Left ventricle myocardium superior (tissue), 1 donor: ENCODE measurements at regions not wholly inside any gene's neighbourhood (a gene's known extent, or its start where the extent isn't known, plus 50 kb on each side); places are given as distances from the start of the nearest gene placed in this dataset.

ENCODE experiments used
- ATAC-seq: fragments of 200-7000 bp; cut with Tn5 transposase; one replicate; pipeline ENCODE4 v1.9.1; 2020; ENCODE audit warnings: mild to moderate bottlenecking, moderate library complexity
- DNase-seq: peaks from one replicate; pipeline ENCODE4 v3.0.0-alpha.2; 2020
- intact Hi-C: fragments of 100-400 bp; cut with micrococcal nuclease; formaldehyde crosslinking; loops from one replicate; pipeline ENCODE4 v1.11.0; 2022
- donor health status: DM: no; HTN: yes; CAD: no; lungs with severe emphysema.

DNA sequence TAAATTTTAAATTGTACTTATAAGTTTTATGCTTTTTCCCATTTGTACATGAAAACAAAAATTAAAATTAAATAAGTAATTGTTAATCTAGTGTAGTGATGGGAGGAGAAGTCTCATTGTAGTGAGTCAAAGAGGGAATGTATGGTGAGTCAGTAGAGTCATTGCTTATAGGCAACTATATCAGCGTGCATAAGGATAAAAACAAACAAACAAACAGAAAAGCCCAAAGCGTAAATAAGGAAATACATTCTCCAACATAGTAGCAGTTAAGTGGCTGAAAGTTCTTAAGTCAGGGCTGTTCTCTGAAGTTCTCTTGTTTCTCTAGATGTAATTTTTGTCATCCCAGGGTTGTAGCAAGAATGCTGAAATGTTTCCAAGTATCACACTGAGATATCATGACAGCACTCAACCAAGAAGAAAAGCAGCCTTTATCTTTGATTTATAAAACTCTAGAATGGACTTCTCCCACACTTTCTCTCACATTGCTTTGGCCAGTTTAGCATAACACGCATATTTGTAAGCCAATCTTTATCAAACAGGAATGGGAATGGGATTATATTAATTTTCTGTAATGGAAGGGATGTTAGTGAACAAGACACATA is 184.1 kb upstream of the TP63 start:
- intact Hi-C loops = no loop called here
- DNase-seq = no peak
- ATAC-seq = no peak

DNA sequence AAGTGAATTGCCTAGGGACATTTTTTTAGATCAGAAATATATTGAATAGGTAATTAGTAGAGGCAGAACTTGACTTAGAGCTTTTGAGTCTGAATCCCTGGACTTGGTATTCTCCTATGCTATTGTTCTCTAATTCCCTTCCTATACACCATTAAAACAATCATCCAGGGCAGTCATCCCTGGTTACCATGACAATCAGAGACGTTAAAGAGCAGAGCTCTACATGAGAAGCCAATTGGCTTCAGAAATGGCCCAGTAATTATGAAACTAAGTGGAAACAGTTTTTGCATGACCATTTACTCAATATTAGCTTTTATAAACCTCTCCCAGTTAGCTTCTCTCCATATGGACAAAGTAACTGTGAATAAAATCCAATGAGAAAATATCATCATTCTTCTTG is 182.1 kb upstream of the TP63 start:
- no peak for DNase-seq
- intact Hi-C loops = no loop called here
- no peak for ATAC-seq

DNA sequence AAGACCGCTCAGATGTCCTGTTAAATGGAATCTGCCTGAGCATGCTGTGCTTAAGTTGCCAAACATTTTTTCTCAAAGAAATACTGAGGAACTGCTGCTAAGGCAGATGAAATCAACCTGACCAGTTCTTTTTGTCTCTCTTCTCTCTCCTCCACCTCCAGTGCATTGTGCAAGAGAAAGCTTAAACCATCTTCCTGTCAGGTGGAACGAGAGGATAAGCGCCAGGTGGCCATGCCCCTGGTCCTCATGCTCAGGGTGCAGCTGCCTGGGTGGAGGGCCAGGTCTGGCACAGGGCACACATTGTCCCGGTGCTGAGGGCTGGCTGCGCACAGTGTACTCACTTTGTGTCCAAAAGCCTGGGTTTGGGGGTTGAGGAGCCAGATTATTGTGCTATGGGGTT is 176.2 kb upstream of the TP63 start:
- no peak for DNase-seq
- intact Hi-C loops = no loop called here
- no peak for ATAC-seq

DNA sequence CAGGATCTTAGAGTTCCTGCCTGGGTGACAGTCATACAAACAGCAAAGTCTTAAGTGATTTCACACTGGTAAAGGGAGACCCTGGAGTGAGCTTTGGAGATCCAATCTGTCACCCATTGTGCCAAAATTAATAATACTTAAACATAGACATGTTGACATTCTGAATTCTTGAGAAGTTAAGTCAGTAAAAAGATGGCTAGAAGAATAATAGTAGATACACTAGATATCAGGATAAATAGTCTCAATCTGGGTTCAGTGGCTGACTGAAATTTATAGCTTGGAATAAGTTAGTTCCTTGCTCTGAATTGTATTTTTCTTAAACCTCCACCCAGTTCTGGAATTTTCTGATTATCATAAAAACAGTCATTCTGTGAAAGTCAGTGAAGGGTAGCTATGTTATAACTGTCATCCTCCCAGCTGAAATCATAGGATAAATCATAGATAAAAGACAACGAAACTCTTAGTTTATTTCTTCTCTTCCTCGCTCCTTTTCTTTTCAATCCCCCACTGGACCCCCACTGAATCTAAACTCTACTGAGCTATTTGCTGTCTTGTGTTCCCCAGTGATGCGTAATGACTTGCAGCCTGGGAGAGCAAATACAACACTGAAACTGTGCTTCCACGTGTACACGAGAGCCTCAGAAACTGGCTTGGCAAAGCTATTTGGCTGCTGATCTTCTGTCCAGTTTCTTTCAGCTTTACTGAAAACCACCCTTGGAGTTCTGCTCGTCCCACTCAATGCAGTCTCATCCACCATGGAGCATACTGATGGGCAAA is 175.4 kb upstream of the TP63 start:
- intact Hi-C loops = no loop called here
- peak; percentile 38 for ATAC-seq
- DNase-seq = no peak

DNA sequence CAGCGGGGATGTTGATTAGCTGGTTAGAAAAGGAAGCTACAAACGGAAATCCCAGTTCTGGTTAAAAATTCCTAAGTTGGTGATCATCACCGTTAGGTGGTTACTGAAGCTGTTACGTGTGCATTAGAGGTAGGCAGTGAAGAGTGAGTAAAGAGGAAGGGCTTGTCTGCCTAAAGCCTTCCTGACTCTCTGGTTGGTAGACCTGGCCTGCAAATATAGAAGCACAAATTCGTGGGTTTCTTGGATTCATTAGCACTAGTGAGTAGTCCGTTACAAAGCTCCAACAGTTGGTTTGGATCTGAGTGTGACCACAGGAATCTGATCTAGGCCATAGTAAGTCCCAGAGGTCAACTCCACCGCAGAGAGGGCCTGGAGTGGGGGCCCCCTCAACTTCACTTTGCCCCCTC is 174.0 kb upstream of the TP63 start:
- intact Hi-C loops = no loop called here
- peak; percentile 66 for ATAC-seq

DNA sequence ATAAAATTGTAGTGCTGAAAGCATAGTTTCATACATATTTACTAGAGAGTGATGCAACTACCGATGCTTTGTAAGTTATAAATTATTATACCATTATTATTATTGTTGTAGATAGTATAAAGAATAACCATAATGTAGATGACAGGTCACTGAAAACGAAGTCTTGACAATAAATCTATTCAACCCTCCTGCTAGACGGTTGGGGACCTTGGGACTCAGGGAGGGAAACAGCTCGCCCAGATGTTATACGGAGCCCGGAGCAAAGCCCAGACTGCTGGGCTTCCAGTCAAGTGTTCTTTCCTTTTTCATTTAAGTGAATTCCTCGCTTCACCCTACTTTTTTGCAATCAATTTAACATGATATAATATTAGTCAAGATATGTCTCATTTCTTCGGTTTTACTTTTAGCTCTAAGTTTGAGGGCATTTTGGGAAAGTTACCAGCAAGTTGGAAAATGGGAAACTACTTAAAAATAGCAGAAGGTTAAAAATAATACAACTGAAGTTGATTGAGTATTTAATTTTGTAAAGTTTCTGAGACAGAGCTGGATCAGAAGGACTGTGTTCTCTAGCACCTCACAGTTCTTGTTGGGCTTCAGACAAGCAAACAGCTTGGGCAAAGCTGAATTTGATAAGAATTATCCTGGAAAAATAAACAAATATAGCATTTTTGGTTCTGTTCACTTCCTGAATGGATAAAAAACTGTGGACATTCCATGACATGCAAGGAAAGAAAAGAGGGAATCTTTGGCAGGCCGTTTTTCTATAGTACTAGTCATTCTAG is 173.4 kb upstream of the TP63 start:
- intact Hi-C loops = no loop called here
- DNase-seq (no peak), ATAC-seq (peak; percentile 81)

More for the DNA sequence above, 174.0 kb upstream of the TP63 start:
- DNase-seq = no peak

DNA sequence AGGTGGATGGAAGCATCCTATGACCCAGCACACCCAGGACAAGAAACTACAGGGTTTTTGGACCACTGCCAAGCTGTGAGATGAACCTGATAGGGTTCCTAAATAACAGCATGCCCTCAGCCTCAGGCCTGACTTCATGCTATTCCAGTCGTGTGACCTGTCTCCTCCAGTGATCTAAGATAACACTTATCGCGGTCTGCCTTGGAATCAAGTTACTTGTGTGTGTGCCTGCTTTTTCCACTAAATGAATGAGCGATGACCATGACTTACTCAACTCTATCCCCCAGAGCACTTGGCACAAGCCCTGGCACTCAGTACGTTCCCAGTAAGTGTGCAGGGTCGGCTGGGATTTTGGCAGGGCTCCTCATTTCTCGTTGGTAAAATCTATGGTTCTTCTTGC is 172.7 kb upstream of the TP63 start:
- intact Hi-C loops = no loop called here
- ATAC-seq (peak; percentile 47), DNase-seq (no peak)

DNA sequence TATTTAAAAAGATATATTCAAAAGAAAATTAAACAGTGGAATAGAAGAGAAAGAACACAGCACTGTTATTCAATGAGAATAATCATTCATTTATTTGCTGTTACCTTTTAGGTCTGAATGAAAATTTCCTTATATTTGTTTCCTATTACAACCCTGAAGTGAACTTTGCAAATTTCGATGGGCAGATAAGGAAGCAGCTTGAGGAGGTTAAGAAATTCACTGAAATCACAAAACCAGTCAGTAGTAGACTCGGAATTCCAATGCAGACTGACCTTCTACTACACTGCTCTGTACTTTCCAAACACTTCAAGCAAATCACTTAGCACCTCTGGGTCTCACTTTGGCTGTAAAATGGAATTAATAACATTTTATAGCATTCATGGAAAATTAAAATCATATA is 172.0 kb upstream of the TP63 start:
- ATAC-seq (no peak), DNase-seq (no peak)
- intact Hi-C loops = no loop called here

DNA sequence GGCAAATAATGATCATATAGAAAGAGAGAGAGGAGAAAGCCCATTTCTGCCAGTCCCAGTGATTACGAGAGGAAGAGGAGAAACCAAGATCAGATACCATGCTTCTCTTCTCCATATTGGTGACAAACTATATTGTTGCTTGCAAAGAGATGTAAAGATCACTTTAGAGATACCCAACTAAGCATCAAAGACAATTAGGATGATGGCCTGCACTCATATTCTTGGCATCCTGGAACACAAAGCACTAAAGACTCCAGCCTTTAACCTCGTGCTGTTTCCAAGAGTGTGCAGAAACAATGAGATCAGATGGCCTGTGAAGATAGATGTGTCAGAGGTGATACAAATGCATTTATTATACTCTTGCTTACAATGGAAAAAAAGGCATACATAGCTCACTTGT is 170.7 kb upstream of the TP63 start:
- intact Hi-C loops = no loop called here
- ATAC-seq (no peak), DNase-seq (no peak)

DNA sequence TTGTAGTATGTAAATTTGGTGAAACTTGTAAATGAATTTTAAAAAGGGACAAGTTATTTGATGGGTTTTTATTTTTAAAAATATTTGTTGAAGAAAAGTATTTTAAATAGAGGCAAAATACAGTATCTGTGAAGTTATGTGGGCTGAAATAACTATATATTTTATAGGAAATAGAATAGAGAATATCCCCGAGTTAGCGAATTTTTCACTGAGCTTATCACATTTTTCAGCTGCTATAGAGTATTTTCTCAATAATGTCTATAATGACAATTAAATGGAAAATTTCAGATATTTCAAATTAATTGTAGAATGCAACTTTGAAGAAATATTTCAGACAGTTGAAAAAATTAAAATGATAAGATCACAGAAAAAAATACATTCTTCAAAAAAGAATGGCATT is 166.4 kb upstream of the TP63 start:
- ATAC-seq (no peak), DNase-seq (no peak)
- intact Hi-C loops = no loop called here

DNA sequence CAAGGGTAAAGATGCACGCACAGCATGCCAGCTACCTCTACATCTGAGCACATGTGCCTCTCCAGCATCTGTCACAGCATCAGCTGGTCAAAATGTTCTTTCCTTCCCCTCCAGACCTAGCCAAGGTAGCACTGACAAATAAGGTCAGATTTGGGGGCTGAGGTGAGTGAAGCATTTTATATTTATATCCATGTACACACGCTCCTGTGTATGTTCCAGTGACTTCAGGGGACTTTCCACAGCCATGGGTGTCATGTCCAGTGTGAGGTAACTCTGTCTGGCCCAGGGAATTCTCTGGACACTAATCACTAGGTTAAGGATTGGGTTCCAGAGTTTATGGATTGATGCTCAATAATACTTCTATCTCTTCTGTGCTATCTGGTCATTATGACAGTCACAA is 165.2 kb upstream of the TP63 start:
- ATAC-seq = no peak
- intact Hi-C loops = no loop called here
- no peak for DNase-seq

DNA sequence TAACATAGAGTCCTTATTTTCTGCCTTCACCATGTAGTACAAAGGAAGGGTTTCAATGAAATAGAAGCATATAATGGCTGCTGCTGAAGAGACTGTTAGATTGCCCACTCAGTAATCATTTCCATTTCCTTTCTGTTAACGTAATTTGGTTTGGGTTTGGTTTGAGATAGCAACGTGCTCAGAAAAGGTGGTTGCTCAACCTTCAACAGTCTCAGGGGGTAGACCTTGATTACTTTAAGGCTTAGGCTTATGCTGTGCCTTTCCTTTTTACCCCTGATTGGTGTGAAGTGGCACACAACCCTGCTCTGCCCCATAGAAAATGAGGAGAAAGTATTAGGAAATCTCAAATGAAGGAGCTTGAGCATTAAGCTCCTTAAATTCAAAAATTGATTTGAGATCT is 163.7 kb upstream of the TP63 start:
- DNase-seq = no peak
- intact Hi-C loops = no loop called here
- no peak for ATAC-seq

DNA sequence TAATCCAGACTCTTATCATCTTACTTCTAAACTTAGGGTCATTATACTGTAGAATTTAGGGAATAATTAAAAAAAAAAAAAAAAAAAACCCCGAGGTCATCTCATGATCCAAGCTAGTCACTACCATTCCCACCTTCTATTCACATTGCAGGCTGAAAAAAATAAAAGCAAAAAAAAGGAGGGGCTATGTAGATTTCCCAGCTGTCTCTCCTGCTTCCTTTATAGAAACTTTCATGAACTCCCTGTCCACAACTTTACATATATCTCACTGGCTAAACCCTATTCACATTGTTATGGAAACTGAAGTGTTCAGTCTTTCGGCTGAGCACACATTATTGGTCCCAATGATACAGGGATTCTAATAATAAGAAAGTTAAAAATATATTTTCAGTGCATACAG is 156.2 kb upstream of the TP63 start:
- intact Hi-C loops = no loop called here
- ATAC-seq = no peak

DNA sequence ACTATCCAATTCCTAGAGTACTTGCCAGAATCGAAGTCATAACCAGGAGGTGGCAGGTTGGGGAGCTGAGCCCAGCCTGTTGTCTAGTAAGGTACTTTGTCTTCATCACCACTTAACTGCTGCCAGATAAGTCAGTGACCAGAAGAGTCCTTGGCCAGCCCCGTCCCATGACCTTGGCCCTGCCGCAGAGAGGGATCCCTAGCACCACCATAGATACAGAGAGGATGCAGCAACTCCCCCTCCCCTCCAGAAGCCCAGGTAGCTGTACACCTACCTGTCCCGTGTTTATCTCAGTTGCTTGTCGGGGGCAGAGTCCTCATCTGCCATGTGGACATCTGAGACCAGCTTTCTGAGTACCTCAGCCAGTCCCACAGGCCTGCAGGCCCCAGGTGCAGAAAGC is 153.6 kb upstream of the TP63 start:
- no peak for DNase-seq
- ATAC-seq = no peak
- intact Hi-C loops = no loop called here

More for the DNA sequence above, 156.2 kb upstream of the TP63 start:
- DNase-seq = no peak

DNA sequence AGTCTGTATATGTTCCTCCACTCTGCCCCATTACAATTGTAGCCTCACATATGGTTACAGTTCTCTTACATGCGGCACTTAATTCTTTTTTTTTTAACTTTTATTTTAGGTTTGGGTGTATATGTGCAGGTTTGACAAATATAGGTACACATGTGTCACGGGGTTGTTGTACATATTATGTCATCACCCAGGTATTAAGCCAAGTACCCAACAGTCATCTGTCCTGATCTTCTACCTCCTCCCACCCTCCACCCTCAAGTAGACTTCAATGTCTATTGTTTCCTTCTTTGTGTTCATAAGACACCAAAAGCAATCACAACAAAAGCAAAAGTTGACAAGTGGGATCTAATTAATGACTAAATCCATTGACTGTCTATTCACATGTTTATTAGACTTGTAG is 144.6 kb upstream of the TP63 start:
- intact Hi-C loops = no loop called here
- no peak for ATAC-seq

DNA sequence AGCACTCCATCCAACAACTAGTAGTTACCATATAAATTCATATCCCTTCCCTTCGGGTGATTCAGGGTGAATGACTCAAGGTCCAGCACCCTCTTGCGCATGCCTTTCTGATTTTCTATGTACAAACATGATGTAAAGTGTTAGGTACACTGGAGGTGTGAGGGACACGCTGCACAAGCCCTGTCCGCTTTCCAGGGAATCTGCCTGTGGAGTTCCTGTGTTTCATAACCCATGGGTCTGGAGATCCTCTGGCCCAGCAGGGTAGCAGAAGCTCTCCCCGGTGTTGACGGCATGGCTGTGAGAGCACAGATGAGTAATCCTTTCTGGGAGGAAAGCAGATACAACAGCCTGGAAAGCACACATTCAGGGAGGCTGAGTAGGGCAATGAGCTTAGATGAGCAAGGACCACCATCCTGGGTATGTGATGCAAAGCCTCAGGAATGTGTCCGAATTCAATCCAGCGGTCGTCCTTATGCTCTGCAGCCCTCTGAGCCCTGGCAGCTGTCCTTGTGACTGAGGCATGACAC is 142.9 kb upstream of the TP63 start:
- DNase-seq (no peak), ATAC-seq (no peak)
- intact Hi-C loops = no loop called here

More for the DNA sequence above, 144.6 kb upstream of the TP63 start:
- DNase-seq = no peak

DNA sequence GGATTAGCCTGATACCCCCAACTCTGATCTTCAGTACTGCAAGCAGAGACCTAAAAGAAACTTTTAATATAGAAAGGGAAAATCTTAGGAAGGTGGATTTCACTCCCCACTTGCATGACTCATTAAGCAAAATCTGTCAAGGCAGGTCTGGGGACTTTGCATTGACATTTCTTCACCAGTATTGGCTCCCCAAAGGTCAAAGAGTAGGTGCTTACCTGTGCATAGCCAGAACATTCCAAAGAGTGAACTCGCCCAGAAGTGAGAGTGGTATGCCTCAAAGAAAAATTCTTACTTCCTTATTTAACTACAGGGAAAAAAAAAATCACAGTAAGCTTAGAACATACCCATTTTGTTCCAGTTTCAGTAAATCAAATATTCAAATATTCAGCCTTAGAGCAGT is 140.9 kb upstream of the TP63 start:
- intact Hi-C loops = no loop called here
- ATAC-seq (no peak), DNase-seq (no peak)

DNA sequence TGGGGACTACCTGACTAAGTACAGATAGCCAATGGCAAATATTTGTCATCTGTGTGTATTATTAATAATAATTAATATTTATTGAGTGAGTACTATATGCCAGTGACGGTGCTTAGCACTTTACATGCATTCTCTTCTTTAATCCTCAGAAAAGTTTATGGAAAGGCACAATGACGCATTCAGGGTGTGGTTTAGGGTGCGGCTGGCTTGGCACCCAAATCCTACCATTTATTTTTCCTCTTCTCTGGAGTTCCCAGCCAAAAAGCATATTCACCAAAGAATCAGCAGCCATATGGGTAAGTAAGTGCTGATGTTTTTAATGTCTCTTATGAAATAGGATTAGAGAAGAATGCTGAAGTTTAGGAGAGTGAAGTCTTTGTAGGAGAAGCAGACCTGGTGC is 140.4 kb upstream of the TP63 start:
- ATAC-seq = no peak
- intact Hi-C loops = no loop called here
- no peak for DNase-seq

DNA sequence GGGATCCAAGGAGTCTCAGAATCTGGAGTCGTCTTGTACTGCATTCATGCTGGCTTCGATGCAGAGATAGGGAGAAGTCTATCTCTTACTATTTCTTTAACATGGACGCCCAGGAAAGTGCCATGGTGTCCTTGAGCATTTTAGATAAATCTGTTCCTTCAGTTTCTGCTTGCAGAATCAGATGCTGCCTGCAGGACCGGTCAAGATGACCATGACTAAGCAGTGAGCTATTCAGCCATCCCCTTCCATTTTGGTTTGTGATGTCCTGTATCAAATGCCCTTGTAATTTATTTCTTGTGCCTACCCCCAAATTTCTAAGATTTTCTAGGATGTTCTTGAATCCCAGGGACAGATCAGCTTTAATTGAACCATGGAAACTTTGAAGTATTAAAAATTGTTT is 139.4 kb upstream of the TP63 start:
- DNase-seq (no peak), ATAC-seq (no peak)
- intact Hi-C loops = no loop called here

DNA sequence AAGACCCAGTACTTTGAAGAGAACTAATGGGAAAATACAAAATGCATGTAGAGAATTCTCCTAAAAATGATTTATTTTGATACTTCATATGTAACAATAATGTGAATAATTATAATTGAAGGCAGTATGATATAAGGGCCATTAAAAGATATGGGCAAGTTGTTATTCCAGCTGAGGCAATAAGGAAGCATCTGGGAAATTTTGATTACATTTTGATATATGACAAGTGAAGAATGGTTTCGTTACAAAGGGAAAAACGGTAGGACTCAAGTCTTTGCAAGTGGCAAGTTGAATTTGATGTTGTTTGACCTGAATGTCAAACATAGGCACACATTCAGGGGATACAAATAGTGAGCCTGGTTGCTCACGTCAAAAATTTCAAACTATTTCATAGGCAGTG is 137.9 kb upstream of the TP63 start:
- DNase-seq = no peak
- no peak for ATAC-seq
- intact Hi-C loops = no loop called here
